Hematopoietic multipotent progenitor cell (in vitro differentiated cells): ENCODE measurements at regions not wholly inside any gene's neighbourhood (a gene's known extent, or its start where the extent isn't known, plus 50 kb on each side); places are given as distances from the start of the nearest gene placed in this dataset.

ENCODE experiments used
- DNase-seq, 3 donors: peaks; one replicate each; pipeline ENCODE4 v3.0.0-alpha.2; 2011 to 2015; ENCODE audit warnings: low read depth in 2 of 3, low spot score in 2 of 3

- no peak for DNase-seq
These were observed 504.9 kb downstream of the NR2F1-AS1 start for GRCh38 chr5:93076096-93076495.

DNA sequence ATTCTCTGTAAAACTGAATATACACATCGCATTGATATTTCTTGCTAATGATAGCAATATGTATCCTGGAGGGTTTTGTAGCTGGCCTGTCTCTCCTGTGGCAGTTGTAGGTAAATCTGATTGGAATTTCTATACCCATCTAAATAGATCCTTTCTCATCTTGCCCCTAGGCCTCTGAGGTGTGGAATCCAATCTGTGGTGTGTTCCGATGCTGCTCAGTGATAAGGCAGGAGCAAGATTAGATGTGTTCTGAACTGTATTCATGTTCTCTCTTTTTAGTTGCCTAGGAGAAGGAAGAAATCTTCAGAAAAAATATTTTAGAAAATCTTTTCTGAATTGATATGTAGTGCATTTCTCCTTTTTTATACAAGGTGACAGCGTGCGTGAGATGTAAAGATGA lies 507.5 kb downstream of the NR2F1-AS1 start:
- no peak for DNase-seq

GRCh38 chr5:93072831-93073459 lies 508.1 kb downstream of the NR2F1-AS1 start:
- no peak for DNase-seq

- no peak for DNase-seq
These were observed 509.3 kb downstream of the NR2F1-AS1 start for GRCh38 chr5:93071710-93072109.

DNA sequence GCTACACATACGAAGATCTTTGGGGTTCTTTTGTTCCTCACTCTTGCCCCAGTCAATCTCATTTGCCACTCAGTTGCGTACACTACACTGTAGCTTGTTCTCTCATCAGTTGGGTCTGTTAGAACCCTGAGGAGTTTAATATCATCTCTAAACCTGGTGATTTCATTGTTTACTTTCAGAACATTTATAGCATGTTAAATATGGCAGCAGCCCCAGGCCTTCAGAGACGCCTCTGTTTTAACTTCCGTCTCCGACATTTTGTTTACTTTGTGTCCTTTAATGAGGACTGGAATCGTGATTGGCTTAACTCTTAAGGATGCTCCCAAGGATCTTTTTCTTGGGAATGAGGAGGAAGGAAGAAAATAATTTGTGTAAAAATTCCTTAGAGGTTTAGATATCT lies 510.1 kb downstream of the NR2F1-AS1 start:
- no peak for DNase-seq

- DNase-seq = no peak
These were observed 511.7 kb downstream of the NR2F1-AS1 start for GRCh38 chr5:93069276-93069675.

GRCh38 chr5:93062548-93062947 lies 518.5 kb downstream of the NR2F1-AS1 start:
- DNase-seq = no peak

DNA sequence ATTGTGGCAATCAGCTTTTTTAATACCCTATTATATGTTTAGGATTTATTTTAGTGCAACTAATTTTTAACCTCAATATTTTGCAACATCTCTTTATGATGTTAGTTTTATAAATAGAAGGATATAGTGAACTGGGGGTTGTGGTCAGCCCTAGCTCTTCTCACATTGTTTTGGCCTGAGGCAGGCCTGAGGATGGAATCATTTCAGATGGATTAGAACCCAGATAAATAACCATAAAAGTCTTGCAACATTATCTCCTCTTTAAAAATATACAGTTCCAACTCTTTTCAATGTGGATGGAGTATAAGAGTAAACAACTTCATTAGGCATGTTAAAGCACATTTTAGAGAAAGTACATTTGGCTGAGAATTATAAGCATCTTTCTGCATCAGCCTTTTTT lies 522.7 kb downstream of the NR2F1-AS1 start:
- no peak for DNase-seq

DNA sequence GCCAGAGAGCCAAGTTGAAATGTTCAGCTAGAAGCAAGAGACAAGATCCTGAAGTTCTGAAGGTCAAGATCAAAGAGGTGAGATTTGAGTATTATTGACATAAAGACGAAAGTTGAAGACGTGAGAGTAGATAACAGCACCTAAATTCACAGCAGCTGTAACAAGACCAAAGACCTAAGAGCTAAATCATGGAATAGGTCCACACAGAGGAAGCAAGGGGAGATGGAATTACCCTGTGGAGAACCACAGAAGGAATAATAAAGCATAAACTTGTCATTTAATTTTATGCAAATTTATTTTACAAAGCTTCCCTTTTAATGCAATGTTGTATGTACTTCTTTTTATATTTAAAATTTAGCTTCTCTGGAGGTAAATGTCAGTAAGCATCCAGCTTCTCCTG lies 523.7 kb downstream of the NR2F1-AS1 start:
- DNase-seq = no peak

DNA sequence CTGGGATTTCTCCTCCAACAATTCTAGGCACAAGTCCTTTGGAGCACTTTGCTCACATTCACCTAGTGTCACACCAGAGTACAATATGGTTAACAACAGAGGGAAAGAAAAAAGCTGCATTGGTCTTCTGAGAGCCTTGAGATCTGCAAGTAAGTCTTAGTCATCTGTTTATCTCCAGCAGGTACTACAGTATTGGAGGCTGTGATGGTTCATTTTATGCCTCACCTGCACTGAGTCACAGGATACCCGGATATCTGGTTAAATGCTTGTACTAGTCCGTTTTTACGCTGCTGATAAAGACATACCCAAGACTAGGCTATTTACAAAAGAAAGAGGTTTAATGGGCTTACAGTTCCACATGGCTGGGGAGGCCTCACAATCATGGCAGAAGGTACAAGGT lies 525.0 kb downstream of the NR2F1-AS1 start:
- DNase-seq = no peak

- no peak for DNase-seq
These were observed 525.5 kb downstream of the NR2F1-AS1 start for GRCh38 chr5:93055561-93055960.

GRCh38 chr5:93054424-93055163 lies 526.4 kb downstream of the NR2F1-AS1 start:
- DNase-seq = no peak

DNA sequence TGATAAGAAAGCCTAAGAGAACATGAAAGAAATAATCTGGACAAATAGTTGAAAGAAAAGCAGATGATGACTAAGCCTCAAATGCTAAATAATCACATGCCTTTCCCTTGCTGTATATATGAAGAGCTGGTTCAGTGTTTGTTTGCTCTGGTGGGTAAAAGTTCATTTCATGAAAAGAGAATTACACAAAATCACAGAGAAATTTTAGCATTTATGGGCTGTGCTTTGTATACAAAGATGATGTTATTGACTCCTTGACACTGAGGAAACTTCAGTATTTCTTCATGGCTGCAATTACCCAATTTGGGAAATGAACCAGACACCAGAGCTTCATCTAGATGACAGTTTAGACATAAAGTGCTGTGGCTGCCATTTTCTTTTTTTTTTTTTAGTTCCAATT lies 527.2 kb downstream of the NR2F1-AS1 start:
- DNase-seq = no peak

GRCh38 chr5:93048858-93049257 lies 532.2 kb downstream of the NR2F1-AS1 start:
- DNase-seq = no peak

DNA sequence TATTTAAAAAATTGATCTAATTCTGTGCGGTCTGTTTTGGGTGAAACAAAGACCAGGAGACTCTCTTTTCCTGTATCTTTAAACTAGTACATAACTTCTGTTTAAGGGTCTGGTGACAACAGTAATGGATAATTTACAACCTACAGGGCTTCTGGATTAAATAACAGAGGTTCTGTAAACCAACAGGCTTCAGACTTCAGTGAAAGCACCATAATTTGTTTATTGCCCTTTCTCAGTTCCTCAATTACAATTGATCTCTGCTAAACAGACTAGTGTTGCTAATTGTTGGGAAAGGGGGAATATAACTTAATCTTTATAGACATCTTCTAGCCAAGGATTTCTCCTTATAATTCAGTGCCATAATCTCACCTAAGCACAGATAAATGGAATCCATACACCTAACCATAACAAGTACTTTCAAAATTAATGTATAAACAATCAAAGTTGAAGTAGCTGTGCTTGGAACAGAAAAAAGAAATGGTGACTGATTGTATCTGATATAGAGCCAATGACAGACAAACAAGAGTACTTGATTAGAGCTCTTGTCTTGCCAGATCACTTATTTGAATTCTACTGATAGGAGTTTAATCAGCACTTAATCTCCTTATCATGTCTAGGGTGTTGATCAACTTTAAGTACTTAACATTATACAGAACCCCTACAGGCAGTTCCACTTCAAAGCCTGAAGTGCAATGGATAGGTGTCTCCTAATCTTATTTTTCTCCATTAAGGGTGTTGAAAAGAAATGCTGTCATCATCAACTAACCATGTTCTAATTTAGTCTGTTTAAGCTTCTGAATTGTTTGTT lies 536.0 kb downstream of the NR2F1-AS1 start:
- no peak for DNase-seq

DNA sequence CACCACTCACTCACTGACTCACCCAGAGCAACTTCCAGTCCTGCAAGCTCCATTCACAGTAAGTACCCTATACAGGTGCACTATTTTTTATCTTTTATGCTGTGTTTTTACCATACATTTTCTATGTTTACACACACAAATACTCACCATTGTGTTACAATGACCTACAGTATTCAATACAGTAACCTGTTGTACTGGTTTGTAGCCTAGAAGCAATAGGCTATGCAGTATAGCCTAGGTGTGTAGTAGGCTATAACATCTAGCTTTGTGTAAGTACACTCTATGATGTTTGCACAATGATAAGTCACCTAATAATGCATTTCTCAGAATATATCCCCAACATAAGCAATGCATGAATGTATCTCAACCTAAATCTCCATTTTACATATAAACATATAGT lies 541.1 kb downstream of the NR2F1-AS1 start:
- no peak for DNase-seq

GRCh38 chr5:93034621-93035590 lies 546.1 kb downstream of the NR2F1-AS1 start:
- DNase-seq = no peak

DNA sequence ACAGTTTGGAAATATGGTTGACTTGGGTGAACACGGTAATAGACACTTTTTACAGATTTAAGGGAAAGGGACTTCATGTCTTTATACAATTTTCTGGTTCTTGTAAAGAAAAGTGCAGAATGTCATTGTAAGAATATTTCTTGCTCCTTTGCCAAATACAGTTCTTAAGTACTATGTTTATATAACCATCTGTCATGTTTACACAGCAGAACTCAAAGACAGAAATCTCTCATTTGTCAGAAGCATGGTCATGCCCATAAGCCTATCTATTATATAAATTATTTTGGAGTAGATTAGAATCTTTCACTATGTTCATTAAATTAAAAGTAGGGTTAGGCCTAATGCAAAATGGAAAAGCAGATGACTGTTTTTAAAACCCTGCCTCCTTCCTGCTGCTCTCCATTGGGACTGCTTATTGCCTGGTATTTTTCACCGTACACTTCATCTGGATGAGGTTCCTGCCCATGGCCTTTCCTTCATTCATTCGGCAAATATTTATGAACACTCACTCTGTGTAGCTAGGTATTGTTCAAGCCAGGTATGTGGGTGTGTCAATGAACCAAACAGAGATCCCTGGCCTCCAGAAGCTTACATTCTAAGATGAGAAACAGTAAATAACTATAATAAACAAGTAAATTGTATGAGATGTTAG lies 558.1 kb downstream of the NR2F1-AS1 start:
- no peak for DNase-seq

- DNase-seq = no peak
These were observed 558.8 kb downstream of the NR2F1-AS1 start for GRCh38 chr5:93022211-93022610.

DNA sequence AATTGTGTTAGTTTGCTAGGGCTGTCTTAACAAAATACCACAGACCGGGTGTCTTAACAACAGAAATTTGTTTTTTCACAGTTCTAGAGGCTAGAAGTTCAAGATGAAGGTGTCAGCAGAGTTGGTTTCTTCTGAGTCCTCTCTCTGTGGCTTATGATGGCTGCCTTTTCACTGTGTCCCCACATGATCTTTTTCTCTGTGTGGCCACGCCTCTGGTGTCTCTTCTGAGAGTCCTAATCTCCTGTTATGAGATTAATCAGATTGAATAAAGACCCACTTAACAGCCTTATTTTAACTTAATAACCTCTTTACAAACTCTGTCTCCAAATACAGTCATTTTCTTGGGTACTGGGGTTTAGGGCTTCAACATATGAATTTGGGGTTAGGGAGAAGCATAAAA lies 561.1 kb downstream of the NR2F1-AS1 start:
- no peak for DNase-seq
